SK-N-SH treated with all-trans-retinoic acid at 6 μM for 48 hours (cell line): ENCODE measurements at regions not wholly inside any gene's neighbourhood (a gene's known extent, or its start where the extent isn't known, plus 50 kb on each side); places are given as distances from the start of the nearest gene placed in this dataset.

Experiments used
- ATAC-seq: fragments of 200-7000 bp; cut with Tn5 transposase; 3 replicates; pipeline ENCODE4 v1.9.1; 2020; ENCODE audit warnings: mild to moderate bottlenecking, moderate library complexity
- ARNTL ChIP-seq: fragments of 450-650 bp; formaldehyde crosslinking; IDR thresholded peaks from 2 replicates; pipeline ENCODE4 v1.5.0; 2020; ENCODE audit warnings: low read depth, mild to moderate bottlenecking, moderate library complexity, borderline replicate concordance
- CSDC2 ChIP-seq: fragments of 250-450 bp; sonication (Bioruptor Pico); IDR thresholded peaks from 2 replicates; pipeline ENCODE4 v1.5.0; 2020; ENCODE audit warnings: mild to moderate bottlenecking, moderate library complexity
- ESRRG ChIP-seq: fragments of 250-450 bp; sonication (Bioruptor Pico); IDR thresholded peaks from 2 replicates; pipeline ENCODE4 v1.6.1; 2021; ENCODE audit warnings: mild to moderate bottlenecking
- GLIS3 ChIP-seq: fragments of 250-450 bp; sonication (Bioruptor Pico); IDR thresholded peaks from 2 replicates; pipeline ENCODE4 v1.5.0; 2020; ENCODE audit warnings: mild to moderate bottlenecking, moderate library complexity
- ISL1 ChIP-seq: fragments of 250-450 bp; sonication (Bioruptor Pico); IDR thresholded peaks from 2 replicates; pipeline ENCODE4 v2.1.2; 2022; ENCODE audit warnings: mild to moderate bottlenecking, moderate library complexity
- OSR1 ChIP-seq: fragments of 250-450 bp; sonication (Bioruptor Pico); IDR thresholded peaks from 2 replicates; pipeline ENCODE4 v1.8.0; 2022; ENCODE audit warnings: moderate library complexity, mild to moderate bottlenecking, inconsistent platforms
- PPARA ChIP-seq: fragments of 250-450 bp; sonication (Bioruptor Pico); IDR thresholded peaks from 2 replicates; pipeline ENCODE4 v1.5.0; 2020; ENCODE audit warnings: mild to moderate bottlenecking, borderline replicate concordance
- RARB ChIP-seq: fragments of 250-450 bp; sonication (Bioruptor Pico); IDR thresholded peaks from 2 replicates; pipeline ENCODE4 v1.8.0; 2021; ENCODE audit warnings: mild to moderate bottlenecking, moderate library complexity
- SNAI2 ChIP-seq: fragments of 250-450 bp; sonication (Bioruptor Pico); IDR thresholded peaks from 2 replicates; pipeline ENCODE4 v1.5.0; 2020; ENCODE audit warnings: mild to moderate bottlenecking, moderate library complexity
- TOX ChIP-seq: fragments of 250-450 bp; sonication (Bioruptor Pico); IDR thresholded peaks from 2 replicates; pipeline ENCODE4 v1.8.0; 2021; ENCODE audit warnings: mild to moderate bottlenecking, moderate library complexity, borderline replicate concordance
- ZC3H10 ChIP-seq: fragments of 250-450 bp; sonication (Bioruptor Pico); IDR thresholded peaks from 2 replicates; pipeline ENCODE4 v1.5.1; 2021; ENCODE audit warnings: mild to moderate bottlenecking, moderate library complexity
- ZFP3 ChIP-seq: fragments of 250-450 bp; sonication (Bioruptor Pico); IDR thresholded peaks from 2 replicates; pipeline ENCODE4 v1.5.0; 2020; ENCODE audit warnings: mild to moderate bottlenecking, moderate library complexity
- ZFP30 ChIP-seq: fragments of 450-650 bp; formaldehyde crosslinking; IDR thresholded peaks from 2 replicates; pipeline ENCODE4 v1.5.0; 2022; ENCODE audit warnings: mild to moderate bottlenecking, moderate library complexity
- ZNF565 ChIP-seq: fragments of 450-650 bp; formaldehyde crosslinking; conservative IDR thresholded peaks from 2 replicates; pipeline ENCODE4 v1.5.0; 2020; ENCODE audit warnings: low read depth, mild to moderate bottlenecking, moderate library complexity
- ZNF8 ChIP-seq: fragments of 450-650 bp; formaldehyde crosslinking; IDR thresholded peaks from 2 replicates; pipeline ENCODE4 v1.5.0; 2020; ENCODE audit warnings: mild to moderate bottlenecking, moderate library complexity
- TF ChIP-seq, protein P1 (sequence below): fragments of 250-450 bp; sonication (Bioruptor Pico); IDR thresholded peaks from 2 replicates; pipeline ENCODE4 v1.5.0; 2020; ENCODE audit warnings: mild to moderate bottlenecking, moderate library complexity
- TF ChIP-seq, protein P2 (sequence below): fragments of 250-450 bp; sonication (Bioruptor Pico); IDR thresholded peaks from 2 replicates; pipeline ENCODE4 v1.8.0; 2021; ENCODE audit warnings: low read depth, mild to moderate bottlenecking, moderate library complexity, borderline replicate concordance
- TF ChIP-seq, protein P3 (sequence below): fragments of 250-450 bp; sonication (Bioruptor Pico); IDR thresholded peaks from 2 replicates; pipeline ENCODE4 v1.5.1; 2021; ENCODE audit warnings: mild to moderate bottlenecking, moderate library complexity
- TF ChIP-seq, protein P4 (sequence below): fragments of 250-450 bp; sonication (Bioruptor Pico); IDR thresholded peaks from 2 replicates; pipeline ENCODE4 v1.8.0; 2020; ENCODE audit warnings: mild to moderate bottlenecking, moderate library complexity, borderline replicate concordance

DNA sequence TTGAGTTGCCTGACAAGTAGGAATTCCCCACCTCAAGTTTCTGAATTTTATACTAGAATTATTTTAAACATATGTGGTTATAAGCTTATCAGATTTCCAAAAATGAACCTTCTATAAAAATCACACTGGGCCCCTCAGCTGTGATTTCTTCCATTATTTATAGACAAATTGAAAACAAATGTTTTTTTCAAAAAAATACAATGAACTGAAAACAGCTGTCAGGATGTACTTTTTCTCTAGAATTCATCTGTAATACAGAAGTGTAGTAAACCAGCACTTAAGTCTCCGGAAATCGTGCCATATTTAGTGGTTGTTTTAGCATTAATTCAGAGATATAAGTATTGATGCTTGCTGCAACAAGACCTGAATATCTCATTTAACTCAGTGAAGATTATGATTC, 74.0 kb downstream of the SPRY1 start:
- no peak for ATAC-seq
- TF ChIP-seq SNAI2 (CRISPR knock-in tag): no peak

DNA sequence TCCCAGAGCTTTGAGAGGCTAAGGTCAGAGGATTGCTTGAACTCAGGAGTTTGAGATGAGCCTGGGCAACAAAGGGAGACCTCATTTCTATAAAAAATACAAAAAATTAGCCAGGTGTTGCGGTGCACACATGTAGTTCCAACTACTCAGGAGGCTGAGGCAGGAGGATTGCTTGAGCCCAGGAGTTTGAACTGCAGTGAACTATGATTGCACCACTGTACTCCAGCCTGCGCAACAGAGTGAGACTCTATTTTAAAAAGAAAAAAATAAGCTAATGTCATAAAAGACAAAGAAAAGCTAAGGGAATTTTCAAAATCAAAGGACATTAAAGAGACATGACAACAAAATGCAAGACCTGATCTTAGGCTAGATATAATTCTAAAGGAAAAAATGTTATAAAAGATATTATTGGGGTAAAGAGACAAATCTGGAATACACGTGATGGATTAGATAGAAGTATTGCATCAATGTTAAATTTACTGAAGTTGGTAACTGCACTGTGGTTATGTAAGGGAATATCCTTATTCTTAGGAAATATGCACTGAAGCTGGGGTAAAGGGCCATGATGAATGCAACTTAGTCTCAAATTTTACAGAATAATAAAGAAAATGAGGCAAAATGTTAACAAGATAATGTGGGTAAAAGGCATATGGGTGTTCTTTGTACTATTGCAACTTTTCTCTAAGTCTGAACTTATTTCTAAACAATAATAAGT, 75.2 kb downstream of the SPRY1 start:
- TF ChIP-seq TOX (CRISPR knock-in tag): no peak
- no peak for TF ChIP-seq ZNF565 (CRISPR knock-in tag)
- TF ChIP-seq, protein P1, sequence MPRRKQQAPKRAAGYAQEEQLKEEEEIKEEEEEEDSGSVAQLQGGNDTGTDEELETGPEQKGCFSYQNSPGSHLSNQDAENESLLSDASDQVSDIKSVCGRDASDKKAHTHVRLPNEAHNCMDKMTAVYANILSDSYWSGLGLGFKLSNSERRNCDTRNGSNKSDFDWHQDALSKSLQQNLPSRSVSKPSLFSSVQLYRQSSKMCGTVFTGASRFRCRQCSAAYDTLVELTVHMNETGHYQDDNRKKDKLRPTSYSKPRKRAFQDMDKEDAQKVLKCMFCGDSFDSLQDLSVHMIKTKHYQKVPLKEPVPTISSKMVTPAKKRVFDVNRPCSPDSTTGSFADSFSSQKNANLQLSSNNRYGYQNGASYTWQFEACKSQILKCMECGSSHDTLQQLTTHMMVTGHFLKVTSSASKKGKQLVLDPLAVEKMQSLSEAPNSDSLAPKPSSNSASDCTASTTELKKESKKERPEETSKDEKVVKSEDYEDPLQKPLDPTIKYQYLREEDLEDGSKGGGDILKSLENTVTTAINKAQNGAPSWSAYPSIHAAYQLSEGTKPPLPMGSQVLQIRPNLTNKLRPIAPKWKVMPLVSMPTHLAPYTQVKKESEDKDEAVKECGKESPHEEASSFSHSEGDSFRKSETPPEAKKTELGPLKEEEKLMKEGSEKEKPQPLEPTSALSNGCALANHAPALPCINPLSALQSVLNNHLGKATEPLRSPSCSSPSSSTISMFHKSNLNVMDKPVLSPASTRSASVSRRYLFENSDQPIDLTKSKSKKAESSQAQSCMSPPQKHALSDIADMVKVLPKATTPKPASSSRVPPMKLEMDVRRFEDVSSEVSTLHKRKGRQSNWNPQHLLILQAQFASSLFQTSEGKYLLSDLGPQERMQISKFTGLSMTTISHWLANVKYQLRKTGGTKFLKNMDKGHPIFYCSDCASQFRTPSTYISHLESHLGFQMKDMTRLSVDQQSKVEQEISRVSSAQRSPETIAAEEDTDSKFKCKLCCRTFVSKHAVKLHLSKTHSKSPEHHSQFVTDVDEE (CRISPR knock-in tag): no peak
- TF ChIP-seq ARNTL: no peak
- no peak for TF ChIP-seq OSR1 (CRISPR knock-in tag)
- TF ChIP-seq, protein P2, sequence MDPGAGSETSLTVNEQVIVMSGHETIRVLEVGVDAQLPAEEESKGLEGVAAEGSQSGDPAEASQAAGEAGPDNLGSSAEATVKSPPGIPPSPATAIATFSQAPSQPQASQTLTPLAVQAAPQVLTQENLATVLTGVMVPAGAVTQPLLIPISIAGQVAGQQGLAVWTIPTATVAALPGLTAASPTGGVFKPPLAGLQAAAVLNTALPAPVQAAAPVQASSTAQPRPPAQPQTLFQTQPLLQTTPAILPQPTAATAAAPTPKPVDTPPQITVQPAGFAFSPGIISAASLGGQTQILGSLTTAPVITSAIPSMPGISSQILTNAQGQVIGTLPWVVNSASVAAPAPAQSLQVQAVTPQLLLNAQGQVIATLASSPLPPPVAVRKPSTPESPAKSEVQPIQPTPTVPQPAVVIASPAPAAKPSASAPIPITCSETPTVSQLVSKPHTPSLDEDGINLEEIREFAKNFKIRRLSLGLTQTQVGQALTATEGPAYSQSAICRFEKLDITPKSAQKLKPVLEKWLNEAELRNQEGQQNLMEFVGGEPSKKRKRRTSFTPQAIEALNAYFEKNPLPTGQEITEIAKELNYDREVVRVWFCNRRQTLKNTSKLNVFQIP: no peak
- no peak for TF ChIP-seq ESRRG (CRISPR knock-in tag)
- TF ChIP-seq ZFP3: no peak
- TF ChIP-seq ZFP30 (CRISPR knock-in tag): no peak

DNA sequence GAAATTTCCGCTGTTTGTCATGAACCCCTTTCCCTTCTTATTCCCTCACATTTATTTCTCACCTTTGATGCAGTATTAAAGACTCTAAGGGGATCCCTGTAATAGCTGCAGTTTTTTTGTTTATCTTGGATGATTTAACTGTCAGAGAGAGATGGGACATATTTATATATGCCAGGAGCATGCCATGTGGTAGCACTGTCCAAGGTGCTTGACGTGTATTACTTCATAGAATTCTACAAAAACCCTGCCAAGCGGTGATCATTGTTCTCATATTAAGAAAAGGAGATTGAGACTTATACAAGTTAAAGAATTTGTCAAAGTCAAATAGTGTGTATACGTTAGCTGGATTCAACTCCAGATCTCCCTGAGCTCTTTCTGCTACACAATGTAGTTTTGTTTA, 78.2 kb downstream of the SPRY1 start:
- ATAC-seq: no peak
- TF ChIP-seq, protein P2: no peak
- TF ChIP-seq ZNF565 (CRISPR knock-in tag) (no peak), TOX (CRISPR knock-in tag) (no peak), ZNF8 (no peak), OSR1 (CRISPR knock-in tag) (no peak), ZC3H10 (CRISPR knock-in tag) (no peak)

More for the DNA sequence above, 75.2 kb downstream of the SPRY1 start:
- no peak for ATAC-seq

DNA sequence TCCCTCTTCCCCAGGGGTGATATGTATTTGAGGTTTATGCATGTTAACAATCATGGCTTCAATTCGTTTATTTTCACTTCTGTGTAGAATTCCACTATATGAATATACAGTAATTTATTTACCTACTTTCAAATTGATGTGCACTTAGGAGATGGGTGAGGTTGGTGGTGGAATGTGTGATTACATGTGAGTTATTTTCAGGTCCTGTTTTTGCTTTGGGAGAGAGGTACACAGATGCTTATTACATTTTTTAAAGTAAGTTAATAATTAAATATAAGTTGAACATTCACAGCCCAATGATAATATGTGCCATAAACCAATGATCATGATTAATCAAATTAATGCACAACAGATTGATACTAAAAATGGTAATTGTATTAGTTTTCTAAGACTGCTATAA, 79.5 kb downstream of the SPRY1 start:
- ATAC-seq: no peak
- TF ChIP-seq, protein P3, sequence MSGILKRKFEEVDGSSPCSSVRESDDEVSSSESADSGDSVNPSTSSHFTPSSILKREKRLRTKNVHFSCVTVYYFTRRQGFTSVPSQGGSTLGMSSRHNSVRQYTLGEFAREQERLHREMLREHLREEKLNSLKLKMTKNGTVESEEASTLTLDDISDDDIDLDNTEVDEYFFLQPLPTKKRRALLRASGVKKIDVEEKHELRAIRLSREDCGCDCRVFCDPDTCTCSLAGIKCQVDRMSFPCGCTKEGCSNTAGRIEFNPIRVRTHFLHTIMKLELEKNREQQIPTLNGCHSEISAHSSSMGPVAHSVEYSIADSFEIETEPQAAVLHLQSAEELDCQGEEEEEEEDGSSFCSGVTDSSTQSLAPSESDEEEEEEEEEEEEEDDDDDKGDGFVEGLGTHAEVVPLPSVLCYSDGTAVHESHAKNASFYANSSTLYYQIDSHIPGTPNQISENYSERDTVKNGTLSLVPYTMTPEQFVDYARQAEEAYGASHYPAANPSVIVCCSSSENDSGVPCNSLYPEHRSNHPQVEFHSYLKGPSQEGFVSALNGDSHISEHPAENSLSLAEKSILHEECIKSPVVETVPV: no peak
- no peak for TF ChIP-seq ZNF565 (CRISPR knock-in tag)
- TF ChIP-seq ISL1 (CRISPR knock-in tag): no peak

DNA sequence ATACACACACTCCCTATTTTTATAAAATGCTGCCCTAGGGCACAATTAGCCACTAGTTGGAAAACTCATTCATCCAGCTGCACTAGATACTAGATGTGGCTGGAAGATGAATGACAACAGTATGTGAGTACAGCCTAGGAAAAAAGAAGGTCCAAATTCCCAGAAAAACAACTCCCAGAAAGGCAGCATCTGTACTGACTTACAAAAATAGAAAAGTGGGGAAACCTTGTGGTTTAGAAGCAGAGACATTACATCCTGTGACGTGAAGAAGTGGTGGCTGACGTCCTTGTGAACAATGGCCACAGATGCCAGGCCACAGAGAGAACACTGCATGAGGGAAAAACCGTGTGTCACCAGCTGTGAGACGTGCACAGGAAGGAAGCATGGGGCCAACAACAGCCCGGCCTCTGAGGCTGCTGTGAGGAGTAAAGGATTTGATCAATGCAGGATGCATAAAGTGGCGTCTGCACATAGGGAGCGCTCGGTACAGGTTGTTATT, 81.2 kb downstream of the SPRY1 start:
- ATAC-seq: no peak

More for the DNA sequence above, 81.2 kb downstream of the SPRY1 start:
- TF ChIP-seq CSDC2 (CRISPR knock-in tag) (no peak), TOX (CRISPR knock-in tag) (no peak), OSR1 (CRISPR knock-in tag) (no peak), ZFP30 (CRISPR knock-in tag) (no peak), RARB (no peak), GLIS3 (CRISPR knock-in tag) (no peak), PPARA (CRISPR knock-in tag) (no peak)
- TF ChIP-seq, protein P1 (CRISPR knock-in tag): no peak
- TF ChIP-seq, protein P4, sequence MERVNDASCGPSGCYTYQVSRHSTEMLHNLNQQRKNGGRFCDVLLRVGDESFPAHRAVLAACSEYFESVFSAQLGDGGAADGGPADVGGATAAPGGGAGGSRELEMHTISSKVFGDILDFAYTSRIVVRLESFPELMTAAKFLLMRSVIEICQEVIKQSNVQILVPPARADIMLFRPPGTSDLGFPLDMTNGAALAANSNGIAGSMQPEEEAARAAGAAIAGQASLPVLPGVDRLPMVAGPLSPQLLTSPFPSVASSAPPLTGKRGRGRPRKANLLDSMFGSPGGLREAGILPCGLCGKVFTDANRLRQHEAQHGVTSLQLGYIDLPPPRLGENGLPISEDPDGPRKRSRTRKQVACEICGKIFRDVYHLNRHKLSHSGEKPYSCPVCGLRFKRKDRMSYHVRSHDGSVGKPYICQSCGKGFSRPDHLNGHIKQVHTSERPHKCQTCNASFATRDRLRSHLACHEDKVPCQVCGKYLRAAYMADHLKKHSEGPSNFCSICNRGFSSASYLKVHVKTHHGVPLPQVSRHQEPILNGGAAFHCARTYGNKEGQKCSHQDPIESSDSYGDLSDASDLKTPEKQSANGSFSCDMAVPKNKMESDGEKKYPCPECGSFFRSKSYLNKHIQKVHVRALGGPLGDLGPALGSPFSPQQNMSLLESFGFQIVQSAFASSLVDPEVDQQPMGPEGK (CRISPR knock-in tag): no peak
